DND-41 (cell line): ENCODE measurements at regions not wholly inside any gene's neighbourhood (a gene's known extent, or its start where the extent isn't known, plus 50 kb on each side); places are given as distances from the start of the nearest gene placed in this dataset.

Source experiments
- CTCF ChIP-seq: IDR thresholded peaks from 2 replicates; pipeline ENCODE4 v1.5.1; 2012; ENCODE audit warnings: borderline replicate concordance, low read length, moderate library complexity, mild to moderate bottlenecking; ENCODE audit not compliant: poor library complexity, severe bottlenecking; ENCODE audit errors: extremely low read depth
- EZH2 ChIP-seq: IDR thresholded peaks from 3 replicates; pipeline ENCODE4 v1.6.1; 2012; ENCODE audit warnings: borderline replicate concordance, low read depth, mild to moderate bottlenecking, moderate library complexity, low read length, inconsistent platforms; ENCODE audit not compliant: severe bottlenecking

- TF ChIP-seq CTCF = no peak
- TF ChIP-seq EZH2 = no peak
Observed at GRCh38 chr16:79965718-79966117, 365.2 kb upstream of the MAF start.
